ENCODE measurements at regions not wholly inside any gene's neighbourhood (a gene's known extent, or its start where the extent isn't known, plus 50 kb on each side); places are given as distances from the start of the nearest gene placed in this dataset.

DNA sequence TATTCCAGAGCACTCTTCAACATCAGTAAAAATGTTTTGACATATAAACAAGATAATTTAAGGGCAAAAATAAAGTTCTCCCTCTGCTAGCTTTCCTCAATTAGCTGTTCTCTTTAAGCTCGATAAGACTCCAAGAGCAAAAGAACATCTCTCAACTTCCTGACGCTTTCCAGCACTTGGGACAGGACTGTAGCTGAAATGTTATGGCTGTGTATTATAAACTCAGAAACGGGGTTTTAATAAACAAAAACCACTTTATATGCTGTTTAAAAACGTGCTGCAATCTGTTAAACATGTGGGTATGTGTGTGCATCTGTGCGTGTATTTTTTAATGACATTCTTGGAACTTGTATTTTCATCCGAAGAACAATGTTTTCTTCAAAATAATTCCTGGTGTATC is 71.5 kb upstream of the RGS2 start:
- ChIA-PET POLR2A (no interaction called here), CTCF (no interaction called here)
- ATAC-seq (no peak), DNase-seq (no peak)
- Histone ChIP-seq H3K4me3 (ENCODE audit: low read length) (no peak overlapping the region), H3K27me3 (ENCODE audit: control insufficient read depth in 2 of 2, insufficient read depth in 2 of 2, low read length in 2 of 2) (no peaks in the 10 kb centered on the region), H3K4me1 (ENCODE audit: control insufficient read depth in 2 of 2, insufficient read depth in 2 of 2, low read length in 2 of 2) (no peaks in the 10 kb centered on the region), H3K36me3 (ENCODE audit: control insufficient read depth in 2 of 3, insufficient read depth in 3 of 3, low read length in 3 of 3) (no peaks in the 10 kb centered on the region), H3K27ac (ENCODE audit: low read depth, low read length) (no peak overlapping the region), H3K9me3 (ENCODE audit: control insufficient read depth in 2 of 3, low read length in 3 of 3) (no peaks in the 10 kb centered on the region)
- Mint-ChIP-seq H3K4me3 (no peak overlapping the region), H3K4me1 (peaks cover 0 to 3% (median 0%) of the 10 kb centered on the region in 7 donors), H3K27ac (no peak overlapping the region), H3K27me3 (peaks cover 0 to 4% (median 4%) of the 10 kb centered on the region in 5 donors), H3K36me3 (no peaks in the 10 kb centered on the region), H3K9me3 (peaks cover 0 to 4% (median 0%) of the 10 kb centered on the region in 11 donors)
- intact Hi-C loops (cut with micrococcal nuclease): no loop called here

DNA sequence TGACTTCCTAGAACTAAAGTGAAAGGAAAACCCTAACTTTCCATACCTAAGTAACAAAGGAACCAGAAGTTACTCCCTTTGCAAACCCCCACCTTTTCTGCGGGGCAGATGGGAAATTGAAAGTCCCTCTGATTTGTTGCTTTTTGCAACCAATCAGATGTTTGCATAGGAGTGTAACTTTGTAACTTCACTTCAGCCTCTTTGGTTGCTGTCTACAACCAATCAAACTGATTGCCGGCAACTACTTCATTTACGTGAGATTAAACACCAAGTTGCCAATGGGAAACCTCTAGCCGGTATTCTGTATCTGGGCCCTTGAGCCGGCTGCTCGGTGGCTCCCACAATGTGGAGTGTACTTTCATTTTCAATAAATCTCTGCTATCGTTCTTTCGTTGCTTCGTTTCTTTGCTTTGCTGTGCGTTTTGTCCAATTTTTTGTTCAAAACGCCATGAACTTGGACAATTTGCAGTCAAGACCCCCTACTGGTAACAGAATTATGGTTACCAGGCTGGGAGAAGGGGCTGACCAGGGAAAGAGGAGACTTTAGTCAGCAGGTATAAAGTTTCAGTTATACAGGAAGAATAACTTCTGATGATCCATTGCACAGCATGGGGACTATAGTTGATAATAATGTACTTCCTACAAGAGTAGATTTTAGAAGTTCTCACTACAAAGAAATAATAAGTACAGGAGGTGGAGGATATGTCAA is 69.2 kb upstream of the RGS2 start:
- no peak overlapping the region for H3K27ac ChIP-seq (ENCODE audit: low read depth, low read length)
- Mint-ChIP-seq H3K4me3 (no peak overlapping the region), H3K36me3 (no peaks in the 10 kb centered on the region), H3K9me3 (peaks cover 0 to 3% (median 0%) of the 10 kb centered on the region in 11 donors), H3K27me3 (peaks cover 0 to 11% (median 4%) of the 10 kb centered on the region in 5 donors), H3K27ac (peak overlapping the region in 1 of 9 donors; percentile 26), H3K4me1 (peaks cover 0 to 3% (median 0%) of the 10 kb centered on the region in 7 donors)
- no peaks in the 10 kb centered on the region for H3K36me3 ChIP-seq (ENCODE audit: control insufficient read depth in 2 of 3, insufficient read depth in 3 of 3, low read length in 3 of 3)
- H3K4me3 ChIP-seq (ENCODE audit: low read length): no peak overlapping the region
- no peaks in the 10 kb centered on the region for H3K4me1 ChIP-seq (ENCODE audit: control insufficient read depth in 2 of 2, insufficient read depth in 2 of 2, low read length in 2 of 2)
- ATAC-seq (no peak), DNase-seq (no peak)
- no peaks in the 10 kb centered on the region for H3K9me3 ChIP-seq (ENCODE audit: control insufficient read depth in 2 of 3, low read length in 3 of 3)
- no peaks in the 10 kb centered on the region for H3K27me3 ChIP-seq (ENCODE audit: control insufficient read depth in 2 of 2, insufficient read depth in 2 of 2, low read length in 2 of 2)
- intact Hi-C loops (cut with micrococcal nuclease): no loop called here
- ChIA-PET POLR2A (no interaction called here), CTCF (no interaction called here)

DNA sequence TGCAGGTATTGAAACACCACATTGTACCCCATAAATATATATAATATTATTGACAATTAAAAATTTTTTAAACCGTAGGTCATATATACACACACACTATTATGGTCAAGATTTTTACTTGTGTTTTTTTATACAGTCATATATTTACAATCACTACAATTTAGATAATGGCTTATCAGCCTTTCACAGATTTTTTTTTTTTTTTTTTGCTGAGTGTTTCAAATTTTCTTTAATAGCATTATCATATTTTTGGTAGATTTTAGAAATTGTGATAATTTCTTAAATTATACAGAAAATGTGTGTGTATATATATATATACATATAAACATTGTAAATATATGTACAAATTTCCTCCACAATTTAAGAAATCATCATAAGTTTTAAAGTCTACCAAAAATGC is 68.6 kb upstream of the RGS2 start:
- ATAC-seq: no peak
- no peak overlapping the region for H3K4me3 Mint-ChIP-seq
- intact Hi-C loops (cut with micrococcal nuclease): no loop called here
- Histone ChIP-seq H3K36me3 (ENCODE audit: control insufficient read depth in 2 of 3, insufficient read depth in 3 of 3, low read length in 3 of 3) (no peaks in the 10 kb centered on the region), H3K4me1 (ENCODE audit: control insufficient read depth in 2 of 2, insufficient read depth in 2 of 2, low read length in 2 of 2) (no peaks in the 10 kb centered on the region), H3K4me3 (ENCODE audit: low read length) (no peak overlapping the region), H3K27me3 (ENCODE audit: control insufficient read depth in 2 of 2, insufficient read depth in 2 of 2, low read length in 2 of 2) (no peaks in the 10 kb centered on the region), H3K9me3 (ENCODE audit: control insufficient read depth in 2 of 3, low read length in 3 of 3) (no peaks in the 10 kb centered on the region), H3K27ac (ENCODE audit: low read depth, low read length) (no peak overlapping the region)
- ChIA-PET POLR2A (no interaction called here), CTCF (no interaction called here)
- no peak overlapping the region for H3K27ac Mint-ChIP-seq
- DNase-seq: no peak
- peaks cover 0 to 11% (median 4%) of the 10 kb centered on the region in 5 donors for H3K27me3 Mint-ChIP-seq
- peaks cover 0 to 3% (median 0%) of the 10 kb centered on the region in 11 donors for H3K9me3 Mint-ChIP-seq
- H3K36me3 Mint-ChIP-seq: no peaks in the 10 kb centered on the region
- peaks cover 0 to 3% (median 0%) of the 10 kb centered on the region in 7 donors for H3K4me1 Mint-ChIP-seq

DNA sequence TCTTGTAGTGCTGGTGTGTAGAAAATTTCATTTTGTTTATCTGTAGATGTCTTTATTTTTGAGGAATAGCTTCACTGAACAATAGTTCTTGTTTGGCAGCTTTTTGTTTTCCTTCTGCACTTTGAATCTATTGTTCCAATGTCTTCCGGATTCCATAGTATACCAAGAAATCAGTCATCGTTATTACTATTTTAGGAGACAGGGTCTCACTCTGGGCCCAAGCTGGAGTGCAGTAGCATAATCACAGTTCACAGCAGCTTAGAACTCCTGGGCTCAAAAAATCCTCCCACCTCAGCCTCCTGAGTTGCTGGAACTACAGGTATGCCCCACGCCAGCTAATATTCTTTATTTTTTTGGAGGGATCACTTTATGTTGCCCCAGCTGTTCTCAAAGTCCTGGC is 67.7 kb upstream of the RGS2 start:
- intact Hi-C loops (cut with micrococcal nuclease): no loop called here
- ATAC-seq: no peak

DNA sequence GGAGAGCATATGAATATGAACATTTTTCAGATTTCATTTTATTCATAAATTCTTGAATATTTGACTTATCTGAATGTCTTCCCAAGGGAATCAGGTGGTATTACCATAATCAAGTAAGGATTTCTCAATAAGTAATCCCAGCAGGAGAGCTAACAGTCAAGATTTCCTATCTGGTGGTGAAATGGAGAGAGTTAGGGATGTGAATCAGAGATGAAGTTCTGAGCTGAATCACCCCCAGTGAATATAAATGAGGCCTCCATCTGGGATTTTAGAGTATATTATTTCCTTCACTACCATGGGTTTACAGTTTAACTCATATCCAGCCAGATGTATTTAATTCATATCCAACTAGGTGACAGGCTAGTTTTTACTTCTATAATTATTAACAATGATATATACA is 61.5 kb upstream of the RGS2 start:
- no peaks in the 10 kb centered on the region for H3K9me3 ChIP-seq (ENCODE audit: control insufficient read depth in 2 of 3, low read length in 3 of 3)
- no peak for DNase-seq
- Mint-ChIP-seq H3K27me3 (peaks cover 0 to 6% (median under 1%) of the 10 kb centered on the region in 5 donors), H3K27ac (no peak overlapping the region), H3K4me3 (no peak overlapping the region), H3K9me3 (peaks cover 0 to 7% (median 0%) of the 10 kb centered on the region in 11 donors), H3K4me1 (no peaks in the 10 kb centered on the region), H3K36me3 (no peaks in the 10 kb centered on the region)
- H3K36me3 ChIP-seq (ENCODE audit: control insufficient read depth in 2 of 3, insufficient read depth in 3 of 3, low read length in 3 of 3): no peaks in the 10 kb centered on the region
- no peak overlapping the region for H3K4me3 ChIP-seq (ENCODE audit: low read length)
- CTCF ChIA-PET: no interaction called here
- no peaks in the 10 kb centered on the region for H3K27me3 ChIP-seq (ENCODE audit: control insufficient read depth in 2 of 2, insufficient read depth in 2 of 2, low read length in 2 of 2)
- intact Hi-C loops (cut with micrococcal nuclease): no loop called here
- H3K27ac ChIP-seq (ENCODE audit: low read depth, low read length): no peak overlapping the region
- POLR2A ChIA-PET: no interaction called here
- H3K4me1 ChIP-seq (ENCODE audit: control insufficient read depth in 2 of 2, insufficient read depth in 2 of 2, low read length in 2 of 2): no peaks in the 10 kb centered on the region
- ATAC-seq: no peak

More for the DNA sequence above, 67.7 kb upstream of the RGS2 start:
- DNase-seq: no peak
- peaks cover 0 to 11% (median 4%) of the 10 kb centered on the region in 5 donors for H3K27me3 Mint-ChIP-seq
- H3K4me1 ChIP-seq (ENCODE audit: control insufficient read depth in 2 of 2, insufficient read depth in 2 of 2, low read length in 2 of 2): no peaks in the 10 kb centered on the region
- H3K36me3 Mint-ChIP-seq: no peaks in the 10 kb centered on the region
- H3K4me3 Mint-ChIP-seq: no peak overlapping the region
- no peak overlapping the region for H3K27ac ChIP-seq (ENCODE audit: low read depth, low read length)
- H3K4me3 ChIP-seq (ENCODE audit: low read length): no peak overlapping the region
- no peaks in the 10 kb centered on the region for H3K27me3 ChIP-seq (ENCODE audit: control insufficient read depth in 2 of 2, insufficient read depth in 2 of 2, low read length in 2 of 2)
- H3K9me3 Mint-ChIP-seq: peaks cover 0 to 3% (median 0%) of the 10 kb centered on the region in 11 donors
- H3K4me1 Mint-ChIP-seq: peaks cover 0 to 3% (median 0%) of the 10 kb centered on the region in 7 donors
- H3K9me3 ChIP-seq (ENCODE audit: control insufficient read depth in 2 of 3, low read length in 3 of 3): no peaks in the 10 kb centered on the region
- no peak overlapping the region for H3K27ac Mint-ChIP-seq
- POLR2A ChIA-PET: no interaction called here
- CTCF ChIA-PET: no interaction called here
- H3K36me3 ChIP-seq (ENCODE audit: control insufficient read depth in 2 of 3, insufficient read depth in 3 of 3, low read length in 3 of 3): no peaks in the 10 kb centered on the region

DNA sequence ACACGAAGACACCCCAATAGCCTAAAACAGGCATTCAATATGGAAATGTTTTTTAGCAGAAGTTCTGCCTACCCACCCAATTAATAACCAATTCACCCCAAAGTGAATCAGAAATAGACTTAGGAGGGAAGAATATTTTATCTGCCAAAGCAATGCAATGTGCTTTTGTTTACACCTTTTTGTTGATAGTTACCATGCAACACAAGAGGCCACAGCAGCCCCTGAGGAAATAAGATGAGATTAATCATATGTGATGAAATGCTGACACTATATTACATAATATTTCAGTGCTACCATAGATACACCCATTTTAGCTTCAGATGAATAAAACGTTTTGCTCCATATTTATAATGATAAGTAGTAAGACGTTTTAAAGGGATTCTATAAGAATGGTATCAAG is 60.9 kb upstream of the RGS2 start:
- no peak overlapping the region for H3K4me3 Mint-ChIP-seq

DNA sequence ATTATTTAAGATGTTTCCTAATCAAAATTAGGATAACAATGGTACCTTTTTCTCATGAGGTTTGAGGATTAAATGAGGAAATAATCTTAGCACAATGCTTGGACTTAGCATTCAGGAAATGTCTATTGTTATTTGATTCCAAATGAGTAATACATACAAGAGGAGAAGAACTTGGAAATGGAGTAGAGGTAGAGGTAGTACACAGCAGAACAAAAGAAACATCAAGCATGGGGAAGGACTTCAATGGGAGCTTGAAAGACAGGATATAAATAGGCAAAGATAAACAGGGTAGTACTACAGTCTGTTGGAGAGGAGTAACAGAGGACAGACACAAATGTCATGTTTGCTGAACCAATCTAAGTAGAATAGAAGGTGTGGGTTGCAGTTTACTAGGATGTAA is 59.5 kb upstream of the RGS2 start:
- Histone ChIP-seq H3K27ac (ENCODE audit: low read depth, low read length) (no peak overlapping the region), H3K4me3 (ENCODE audit: low read length) (no peak overlapping the region), H3K36me3 (ENCODE audit: control insufficient read depth in 2 of 3, insufficient read depth in 3 of 3, low read length in 3 of 3) (no peaks in the 10 kb centered on the region), H3K27me3 (ENCODE audit: control insufficient read depth in 2 of 2, insufficient read depth in 2 of 2, low read length in 2 of 2) (no peaks in the 10 kb centered on the region), H3K4me1 (ENCODE audit: control insufficient read depth in 2 of 2, insufficient read depth in 2 of 2, low read length in 2 of 2) (no peaks in the 10 kb centered on the region), H3K9me3 (ENCODE audit: control insufficient read depth in 2 of 3, low read length in 3 of 3) (no peaks in the 10 kb centered on the region)
- DNase-seq (no peak), ATAC-seq (no peak)
- Mint-ChIP-seq H3K27me3 (peaks cover 0 to 7% (median 0%) of the 10 kb centered on the region in 5 donors), H3K4me3 (no peak overlapping the region), H3K27ac (no peak overlapping the region), H3K36me3 (no peaks in the 10 kb centered on the region), H3K4me1 (no peaks in the 10 kb centered on the region), H3K9me3 (peaks cover 0 to 5% (median 0%) of the 10 kb centered on the region in 11 donors)
- ChIA-PET CTCF (no interaction called here), POLR2A (no interaction called here)
- intact Hi-C loops (cut with micrococcal nuclease): no loop called here

More for the DNA sequence above, 60.9 kb upstream of the RGS2 start:
- no peaks in the 10 kb centered on the region for H3K4me1 Mint-ChIP-seq
- peaks cover 0 to 7% (median 5%) of the 10 kb centered on the region in 5 donors for H3K27me3 Mint-ChIP-seq
- ATAC-seq (peak; percentile 58), DNase-seq (no peak)
- POLR2A ChIA-PET: no interaction called here
- no peaks in the 10 kb centered on the region for H3K9me3 ChIP-seq (ENCODE audit: control insufficient read depth in 2 of 3, low read length in 3 of 3)
- no peaks in the 10 kb centered on the region for H3K36me3 Mint-ChIP-seq
- no peaks in the 10 kb centered on the region for H3K4me1 ChIP-seq (ENCODE audit: control insufficient read depth in 2 of 2, insufficient read depth in 2 of 2, low read length in 2 of 2)
- H3K4me3 ChIP-seq (ENCODE audit: low read length): no peak overlapping the region
- no peak overlapping the region for H3K27ac Mint-ChIP-seq
- CTCF ChIA-PET: no interaction called here
- H3K36me3 ChIP-seq (ENCODE audit: control insufficient read depth in 2 of 3, insufficient read depth in 3 of 3, low read length in 3 of 3): no peaks in the 10 kb centered on the region
- H3K27ac ChIP-seq (ENCODE audit: low read depth, low read length): no peak overlapping the region
- H3K27me3 ChIP-seq (ENCODE audit: control insufficient read depth in 2 of 2, insufficient read depth in 2 of 2, low read length in 2 of 2): no peaks in the 10 kb centered on the region
- H3K9me3 Mint-ChIP-seq: peaks cover 0 to 5% (median 0%) of the 10 kb centered on the region in 11 donors
- intact Hi-C loops (cut with micrococcal nuclease): no loop called here
